Mesendoderm (in vitro differentiated cells): ENCODE measurements at regions not wholly inside any gene's neighbourhood (a gene's known extent, or its start where the extent isn't known, plus 50 kb on each side); places are given as distances from the start of the nearest gene placed in this dataset.

ENCODE experiments used
- DNase-seq: peaks from one replicate; pipeline ENCODE4 v3.0.0; 2013
- H2AK5ac ChIP-seq: 2 replicates; pipeline ENCODE4 v1.6.1; 2013; ENCODE audit warnings: low read length, inconsistent platforms
- H2BK120ac ChIP-seq: 2 replicates; pipeline ENCODE4 v1.6.1; 2013; ENCODE audit warnings: low read depth, mild to moderate bottlenecking, low read length, moderate library complexity, mixed read lengths
- H2BK15ac ChIP-seq: replicated peaks from 2 replicates; pipeline ENCODE4 v1.6.1; 2013; ENCODE audit warnings: low read depth, mild to moderate bottlenecking, moderate library complexity
- H2BK5ac ChIP-seq: 2 replicates; pipeline ENCODE4 v1.6.1; 2013; ENCODE audit warnings: low read length, inconsistent platforms
- H3K18ac ChIP-seq: 2 replicates; pipeline ENCODE4 v1.6.1; 2013; ENCODE audit warnings: mild to moderate bottlenecking, low read length, mixed read lengths
- H3K23ac ChIP-seq: one replicate; pipeline ENCODE4 v1.6.1; 2013; ENCODE audit warnings: low read length
- H3K27ac ChIP-seq: 2 replicates; pipeline ENCODE4 v1.5.1; 2013; ENCODE audit warnings: low read depth, mild to moderate bottlenecking, inconsistent platforms, low read length, moderate library complexity
- H3K27me3 ChIP-seq: 2 replicates; pipeline ENCODE4 v1.6.1; 2013; ENCODE audit warnings: low read length, control low read depth, mild to moderate bottlenecking, inconsistent platforms; ENCODE audit not compliant: insufficient read depth, poor library complexity
- H3K36me3 ChIP-seq: 2 replicates; pipeline ENCODE4 v1.6.1; 2013; ENCODE audit warnings: low read length, inconsistent platforms; ENCODE audit not compliant: control insufficient read depth, insufficient read depth
- H3K4ac ChIP-seq: one replicate; pipeline ENCODE4 v1.6.1; 2013; ENCODE audit warnings: low read depth, mild to moderate bottlenecking, low read length, moderate library complexity
- H3K4me1 ChIP-seq: 2 replicates; pipeline ENCODE4 v1.6.1; 2013; ENCODE audit warnings: low read depth, low read length, inconsistent platforms; ENCODE audit not compliant: control insufficient read depth
- H3K4me2 ChIP-seq: 2 replicates; pipeline ENCODE4 v1.6.1; 2013; ENCODE audit warnings: low read length
- H3K4me3 ChIP-seq: 2 replicates; pipeline ENCODE4 v1.5.1; 2013; ENCODE audit warnings: mild to moderate bottlenecking, low read length
- H3K56ac ChIP-seq: one replicate; pipeline ENCODE4 v1.6.1; 2013; ENCODE audit warnings: low read length
- H3K79me1 ChIP-seq: 2 replicates; pipeline ENCODE4 v1.6.1; 2013; ENCODE audit warnings: low read length, inconsistent platforms
- H3K79me2 ChIP-seq: 2 replicates; pipeline ENCODE4 v1.6.1; 2013; ENCODE audit warnings: mild to moderate bottlenecking, low read length; ENCODE audit not compliant: control insufficient read depth, insufficient read depth
- H3K9ac ChIP-seq: 2 replicates; pipeline ENCODE4 v1.6.1; 2013; ENCODE audit warnings: low read length, inconsistent platforms
- H4K5ac ChIP-seq: one replicate; pipeline ENCODE4 v1.6.1; 2013; ENCODE audit warnings: low read length
- H4K8ac ChIP-seq: one replicate; pipeline ENCODE4 v1.6.1; 2013; ENCODE audit warnings: low read depth, mild to moderate bottlenecking, control low read depth, low read length, moderate library complexity
- WGBS: extraction: QIAGEN DNeasy Blood & Tissue Kit; methylation state at CpG from one replicate; pipeline ENCODE4 v1.1.7; 2013; ENCODE audit warnings: low lambda C conversion rate, missing lambda C conversion rate; ENCODE audit not compliant: insufficient coverage; ENCODE audit errors: extremely low coverage; 5-methylcytosine and 5-hydroxymethylcytosine counted together

DNA sequence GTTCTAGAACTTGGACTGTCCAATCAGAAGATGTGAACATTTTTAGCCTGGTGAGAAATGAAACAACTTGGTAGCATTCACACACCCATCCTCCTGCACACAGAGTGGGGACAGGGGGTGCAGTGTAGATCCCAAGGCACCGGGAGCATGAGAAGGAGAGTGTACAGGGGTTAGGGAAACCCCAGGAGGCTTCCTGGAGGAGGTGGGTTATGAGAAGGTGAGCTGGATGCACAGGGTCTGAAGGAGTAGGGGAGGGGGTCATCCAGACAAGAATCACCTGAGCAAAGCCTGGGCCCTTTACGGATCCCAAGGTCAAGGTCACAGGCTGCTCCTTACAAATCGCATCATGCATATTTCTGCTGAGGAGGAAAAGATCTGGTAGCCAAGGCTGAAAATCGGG lies 117.5 kb upstream of the TMPRSS2 start:
- Histone ChIP-seq H3K27ac (no peak overlapping the region), H2BK5ac (no peak overlapping the region), H3K18ac (no peak overlapping the region), H3K4ac (no peak overlapping the region), H4K8ac (no peak overlapping the region), H2BK15ac (no peak overlapping the region), H2AK5ac (no peak overlapping the region), H2BK120ac (no peak overlapping the region), H3K4me1 (no peaks in the 10 kb centered on the region), H3K23ac (no peak overlapping the region), H3K79me2 (no peaks in the 10 kb centered on the region), H3K27me3 (no peaks in the 10 kb centered on the region), H3K56ac (no peak overlapping the region), H3K4me3 (no peak overlapping the region), H3K4me2 (no peak overlapping the region), H3K9ac (no peak overlapping the region), H3K36me3 (no peaks in the 10 kb centered on the region), H3K79me1 (no peaks in the 10 kb centered on the region), H4K5ac (no peak overlapping the region)
- WGBS, result no CpG with 5 or more reads among the region's 4 CpGs
- DNase-seq, result no peak

DNA sequence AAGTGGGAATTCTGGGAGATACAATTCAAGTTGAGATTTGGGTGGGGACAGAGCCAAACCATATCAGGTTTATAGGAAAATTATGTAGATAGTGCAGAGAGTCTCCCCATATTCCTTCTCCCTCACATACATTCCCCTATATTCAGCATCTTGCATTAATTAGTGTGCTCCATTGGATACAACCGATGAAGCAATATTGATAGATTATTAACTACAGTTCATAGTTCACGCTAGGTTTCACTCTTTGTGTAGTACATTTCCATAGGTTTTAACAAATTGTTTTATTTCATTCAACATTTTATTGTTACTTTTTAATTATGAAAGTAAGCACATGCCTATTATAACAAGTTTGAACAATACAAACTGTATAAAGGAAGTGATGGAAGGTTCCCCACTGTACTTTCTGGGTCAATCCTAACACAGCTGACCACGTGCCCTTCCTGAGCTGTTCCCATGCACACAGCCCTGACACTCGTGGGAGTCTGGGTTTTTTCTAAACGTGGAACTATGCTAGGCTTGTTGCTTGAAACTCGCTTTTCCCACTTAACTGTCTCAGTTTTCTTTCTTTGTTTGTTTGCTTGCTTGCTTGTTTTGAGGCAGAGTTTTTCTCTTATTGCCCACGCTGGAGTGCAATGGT lies 116.8 kb upstream of the TMPRSS2 start:
- no peaks in the 10 kb centered on the region for H3K79me2 ChIP-seq
- H3K56ac ChIP-seq, result no peak overlapping the region
- H3K36me3 ChIP-seq, result no peaks in the 10 kb centered on the region
- no peaks in the 10 kb centered on the region for H3K4me1 ChIP-seq
- no peak overlapping the region for H3K4ac ChIP-seq
- H2BK120ac ChIP-seq, result no peak overlapping the region
- H3K27ac ChIP-seq, result no peak overlapping the region
- no CpG with 5 or more reads among the region's 7 CpGs for WGBS
- no peak overlapping the region for H3K4me3 ChIP-seq
- H3K18ac ChIP-seq, result no peak overlapping the region
- DNase-seq, result no peak
- no peak overlapping the region for H4K5ac ChIP-seq
- H3K23ac ChIP-seq, result no peak overlapping the region
- no peaks in the 10 kb centered on the region for H3K79me1 ChIP-seq
- H3K9ac ChIP-seq, result no peak overlapping the region
- H4K8ac ChIP-seq, result no peak overlapping the region
- no peak overlapping the region for H2AK5ac ChIP-seq
- H2BK5ac ChIP-seq, result no peak overlapping the region
- H3K4me2 ChIP-seq, result no peak overlapping the region
- H3K27me3 ChIP-seq, result no peaks in the 10 kb centered on the region
- no peak overlapping the region for H2BK15ac ChIP-seq

DNA sequence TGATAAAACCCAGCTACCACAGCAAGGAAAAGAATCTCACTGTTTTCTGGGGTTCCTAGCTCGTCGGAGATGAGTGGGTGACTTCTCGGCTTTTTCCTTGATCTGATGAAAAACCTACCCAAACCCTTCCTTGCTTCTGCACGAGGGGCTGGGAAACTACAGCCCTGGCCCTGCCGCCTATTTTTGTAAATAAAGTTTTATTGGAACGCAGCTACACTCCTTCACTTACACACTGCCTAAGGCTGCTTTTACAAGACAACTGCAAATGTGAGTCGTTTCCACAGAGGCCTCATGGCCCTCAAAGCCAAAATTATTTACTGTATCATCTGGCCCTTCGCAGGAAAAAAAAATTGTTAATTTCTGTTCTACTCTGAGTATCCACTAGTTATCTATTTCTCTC lies 116.0 kb upstream of the TMPRSS2 start:
- no peak overlapping the region for H3K4me2 ChIP-seq
- no peak overlapping the region for H2BK5ac ChIP-seq
- H3K4me1 ChIP-seq, result no peaks in the 10 kb centered on the region
- no peak overlapping the region for H3K27ac ChIP-seq
- no peak overlapping the region for H2BK120ac ChIP-seq
- no peak overlapping the region for H4K8ac ChIP-seq
- H3K36me3 ChIP-seq, result no peaks in the 10 kb centered on the region
- no peak overlapping the region for H3K4me3 ChIP-seq
- H3K79me1 ChIP-seq, result no peaks in the 10 kb centered on the region
- H3K4ac ChIP-seq, result no peak overlapping the region
- no peak overlapping the region for H3K9ac ChIP-seq
- no peak overlapping the region for H3K18ac ChIP-seq
- H3K27me3 ChIP-seq, result no peaks in the 10 kb centered on the region
- no CpG with 5 or more reads among the region's 8 CpGs for whole genome bisulfite sequencing
- H3K23ac ChIP-seq, result no peak overlapping the region
- no peak overlapping the region for H2BK15ac ChIP-seq
- no peak overlapping the region for H2AK5ac ChIP-seq
- DNase-seq, result no peak
- H4K5ac ChIP-seq, result no peak overlapping the region
- no peaks in the 10 kb centered on the region for H3K79me2 ChIP-seq
- no peak overlapping the region for H3K56ac ChIP-seq

DNA sequence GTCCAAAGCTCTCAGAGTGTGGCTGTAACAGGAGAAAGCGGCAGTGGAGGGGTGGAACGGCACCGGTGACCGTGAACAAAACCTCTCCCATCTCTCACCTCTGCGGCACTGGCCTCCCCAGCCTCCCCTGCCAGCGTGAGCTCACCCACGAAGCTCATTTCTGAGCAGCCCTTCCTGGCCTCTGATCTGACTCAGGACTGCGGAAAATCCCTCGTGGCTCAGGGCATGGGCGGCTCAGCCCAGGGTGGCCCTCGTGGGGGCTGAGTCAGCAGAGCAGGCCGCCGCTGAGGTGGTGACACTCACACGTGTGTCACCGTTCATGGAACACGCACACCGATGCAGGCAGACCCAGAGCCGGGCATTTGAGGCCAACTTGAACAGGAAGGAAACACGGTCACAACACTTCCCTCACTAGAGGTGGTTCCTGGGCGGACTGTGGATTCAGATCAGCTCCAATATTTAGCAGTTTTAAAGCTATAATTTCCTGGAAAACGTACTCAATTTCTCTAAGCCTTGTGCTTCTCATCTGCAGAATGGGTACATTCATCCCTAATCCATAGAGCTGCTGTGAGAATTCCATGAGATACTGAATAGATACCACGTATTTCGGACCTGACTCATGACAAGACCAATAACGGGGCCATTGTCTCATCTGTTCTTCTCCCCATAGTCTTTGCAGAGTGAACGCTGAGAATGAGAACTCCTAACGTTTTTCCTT lies 115.0 kb upstream of the TMPRSS2 start:
- no peak overlapping the region for H3K4ac ChIP-seq
- no peak overlapping the region for H3K56ac ChIP-seq
- H3K23ac ChIP-seq, result no peak overlapping the region
- H4K5ac ChIP-seq, result no peak overlapping the region
- no peak for DNase-seq
- no peak overlapping the region for H3K18ac ChIP-seq
- H3K9ac ChIP-seq, result no peak overlapping the region
- H2BK120ac ChIP-seq, result no peak overlapping the region
- no peaks in the 10 kb centered on the region for H3K79me2 ChIP-seq
- no peaks in the 10 kb centered on the region for H3K4me1 ChIP-seq
- no peak overlapping the region for H2BK5ac ChIP-seq
- no CpG with 5 or more reads among the region's 26 CpGs for WGBS
- no peaks in the 10 kb centered on the region for H3K36me3 ChIP-seq
- H3K4me3 ChIP-seq, result no peak overlapping the region
- no peak overlapping the region for H2AK5ac ChIP-seq
- H3K4me2 ChIP-seq, result no peak overlapping the region
- H3K27me3 ChIP-seq, result no peaks in the 10 kb centered on the region
- H2BK15ac ChIP-seq, result no peak overlapping the region
- no peak overlapping the region for H4K8ac ChIP-seq
- H3K27ac ChIP-seq, result no peak overlapping the region
- H3K79me1 ChIP-seq, result no peaks in the 10 kb centered on the region

DNA sequence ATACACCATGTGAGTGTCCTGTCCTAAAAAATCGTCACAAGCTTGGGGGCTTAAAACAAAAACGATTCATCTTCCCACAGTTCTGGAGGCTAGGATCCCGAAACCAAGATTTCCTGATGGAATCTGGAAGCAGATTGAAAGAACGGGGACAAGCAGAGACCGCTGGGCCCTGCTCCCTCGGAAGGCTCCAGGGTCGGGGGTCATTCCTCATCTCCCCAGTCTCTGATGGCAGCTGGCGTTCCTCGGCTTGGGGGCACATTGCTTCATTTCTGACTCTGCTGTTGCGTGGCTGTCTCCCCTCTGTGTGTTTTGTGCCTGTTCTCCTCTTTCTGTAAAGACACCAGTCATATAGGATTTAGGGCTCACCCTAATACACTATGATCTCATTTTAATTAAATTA lies 114.2 kb upstream of the TMPRSS2 start:
- Histone ChIP-seq H3K4me3 (no peak overlapping the region), H3K27me3 (no peaks in the 10 kb centered on the region)
- WGBS, result no CpG with 5 or more reads among the region's 10 CpGs

DNA sequence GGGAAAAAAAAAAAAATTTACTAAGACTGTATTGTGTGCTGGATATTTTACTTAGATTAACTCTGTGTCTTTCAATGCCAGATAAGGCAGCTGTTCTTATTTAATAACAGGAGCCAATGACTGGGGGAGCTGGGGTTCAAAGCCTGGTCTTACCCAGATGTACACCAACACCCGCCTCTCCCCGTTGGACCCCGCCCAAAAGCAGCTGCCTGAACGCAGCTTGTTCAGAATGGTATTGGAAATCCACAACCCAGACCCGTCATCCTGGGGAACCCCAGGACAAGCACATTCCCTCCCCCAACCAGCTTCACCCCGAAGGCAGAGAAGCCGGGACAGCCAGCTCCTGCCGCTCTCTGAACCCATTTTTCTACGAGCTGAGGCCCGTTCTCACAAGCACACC lies 113.6 kb upstream of the TMPRSS2 start:
- Histone ChIP-seq H3K56ac (no peak overlapping the region), H3K36me3 (no peaks in the 10 kb centered on the region), H2BK5ac (no peak overlapping the region), H3K18ac (no peak overlapping the region), H3K79me2 (no peaks in the 10 kb centered on the region), H3K79me1 (no peaks in the 10 kb centered on the region), H2AK5ac (no peak overlapping the region), H2BK120ac (no peak overlapping the region), H3K4ac (no peak overlapping the region), H3K4me2 (no peak overlapping the region), H3K23ac (no peak overlapping the region), H3K27me3 (no peaks in the 10 kb centered on the region), H3K4me3 (no peak overlapping the region), H4K8ac (no peak overlapping the region), H3K4me1 (no peaks in the 10 kb centered on the region), H3K27ac (no peak overlapping the region), H2BK15ac (no peak overlapping the region), H4K5ac (no peak overlapping the region), H3K9ac (no peak overlapping the region)
- no CpG with 5 or more reads among the region's 10 CpGs for WGBS
- DNase-seq, result no peak

More for the DNA sequence above, 114.2 kb upstream of the TMPRSS2 start:
- no peak overlapping the region for H2AK5ac ChIP-seq
- no peak overlapping the region for H2BK120ac ChIP-seq
- H3K23ac ChIP-seq, result no peak overlapping the region
- no peak overlapping the region for H3K4ac ChIP-seq
- H3K79me2 ChIP-seq, result no peaks in the 10 kb centered on the region
- H3K27ac ChIP-seq, result no peak overlapping the region
- DNase-seq, result no peak
- no peak overlapping the region for H3K4me2 ChIP-seq
- H2BK5ac ChIP-seq, result no peak overlapping the region
- H3K18ac ChIP-seq, result no peak overlapping the region
- no peaks in the 10 kb centered on the region for H3K36me3 ChIP-seq
- H3K4me1 ChIP-seq, result no peaks in the 10 kb centered on the region
- no peak overlapping the region for H4K8ac ChIP-seq
- H3K79me1 ChIP-seq, result no peaks in the 10 kb centered on the region
- H3K9ac ChIP-seq, result no peak overlapping the region
- no peak overlapping the region for H3K56ac ChIP-seq
- no peak overlapping the region for H4K5ac ChIP-seq
- no peak overlapping the region for H2BK15ac ChIP-seq
